GM21423 (cell line): ENCODE measurements at regions not wholly inside any gene's neighbourhood (a gene's known extent, or its start where the extent isn't known, plus 50 kb on each side); places are given as distances from the start of the nearest gene placed in this dataset.

ENCODE experiments used
- ATAC-seq: cut with Tn5 transposase; IDR thresholded peaks from one replicate; pipeline ENCODE4 v1.9.1; 2021; ENCODE audit warnings: mild to moderate bottlenecking, moderate library complexity; ENCODE audit not compliant: unreplicated experiment

DNA sequence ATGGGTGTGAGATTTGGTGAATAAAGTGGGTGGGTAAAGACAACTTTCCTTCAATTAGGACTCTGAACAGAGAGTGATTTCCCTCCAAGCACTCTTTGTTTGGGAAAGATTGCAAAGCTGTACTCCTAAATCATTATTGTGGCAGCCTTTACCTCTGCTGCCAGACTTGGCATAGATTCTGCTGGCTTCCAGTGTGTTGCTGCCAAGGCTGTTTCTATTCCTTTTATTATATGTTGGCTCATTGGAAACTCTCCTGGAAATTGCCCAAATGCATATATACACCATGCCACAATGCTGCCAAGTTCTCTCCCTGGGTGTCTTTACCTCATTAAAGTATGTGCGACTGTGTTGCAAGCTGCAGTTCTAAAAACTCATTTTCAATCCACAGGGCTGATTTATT lies 668.0 kb downstream of the MRPL39 start:
- ATAC-seq, result no peak

DNA sequence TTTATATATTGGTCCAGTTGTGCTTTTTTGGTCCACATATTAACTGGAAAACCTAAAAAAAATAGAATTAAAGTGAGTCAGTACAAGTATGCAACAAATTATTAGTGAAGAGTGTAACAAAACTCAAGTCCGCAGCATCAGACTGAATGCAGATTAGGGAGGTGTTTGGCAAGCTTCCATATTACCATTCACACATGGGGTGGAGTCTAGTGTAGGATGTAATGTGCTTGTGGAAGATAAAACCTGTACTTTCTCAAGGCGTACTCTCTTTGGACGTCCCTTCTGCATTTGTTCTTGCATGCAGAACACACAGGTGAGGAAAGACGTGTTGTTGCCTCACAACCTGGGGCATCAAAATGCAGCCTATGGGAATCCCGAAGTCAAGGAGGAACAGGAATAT lies 668.7 kb downstream of the MRPL39 start:
- no peak for ATAC-seq

DNA sequence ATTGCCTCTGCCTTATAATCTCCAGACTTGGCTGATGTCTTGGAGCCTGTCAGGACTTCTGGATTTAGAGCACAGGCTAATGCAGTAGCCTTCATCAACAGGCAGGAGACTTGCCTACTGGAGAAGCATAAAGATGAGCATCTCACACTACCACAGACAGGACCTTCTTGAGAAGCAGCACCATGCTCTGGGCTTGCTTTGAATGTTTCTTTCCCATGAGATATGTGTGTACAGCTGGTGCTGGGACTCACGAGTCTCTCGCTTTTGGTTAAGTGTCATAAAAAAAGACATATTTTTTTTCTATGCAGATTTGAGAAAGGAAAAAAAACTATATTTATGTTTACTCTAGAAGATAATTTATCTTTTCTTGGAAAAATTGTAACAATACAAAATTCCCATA lies 671.3 kb downstream of the MRPL39 start:
- ATAC-seq, result no peak

GRCh38 chr21:24910591-24910990 lies 696.7 kb downstream of the MRPL39 start:
- ATAC-seq, result no peak

GRCh38 chr21:24903994-24904635 lies 703.2 kb downstream of the MRPL39 start:
- peak; percentile 66 for ATAC-seq

- peak; percentile 41 for ATAC-seq
Measured at GRCh38 chr21:24899138-24899537, 708.1 kb downstream of the MRPL39 start.

DNA sequence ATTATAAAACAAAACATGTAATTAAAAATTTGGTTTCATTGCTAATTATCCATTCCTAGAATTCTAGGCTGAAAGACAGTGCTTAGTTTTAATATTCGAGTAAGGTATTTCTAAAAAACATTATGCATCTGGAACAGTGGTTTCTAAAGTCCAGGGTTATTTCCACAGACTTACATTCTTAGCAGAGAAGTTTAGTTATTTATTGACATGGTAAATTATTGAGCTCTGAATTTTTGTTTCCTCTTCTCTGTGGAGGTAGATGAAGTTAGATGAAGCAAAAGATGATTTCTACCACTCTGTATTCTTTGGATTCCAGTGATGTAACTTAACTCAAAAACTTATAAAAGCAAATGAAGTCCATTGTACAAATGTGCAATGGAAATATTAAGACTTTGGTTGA lies 709.4 kb downstream of the MRPL39 start:
- ATAC-seq, result peak; percentile 55

DNA sequence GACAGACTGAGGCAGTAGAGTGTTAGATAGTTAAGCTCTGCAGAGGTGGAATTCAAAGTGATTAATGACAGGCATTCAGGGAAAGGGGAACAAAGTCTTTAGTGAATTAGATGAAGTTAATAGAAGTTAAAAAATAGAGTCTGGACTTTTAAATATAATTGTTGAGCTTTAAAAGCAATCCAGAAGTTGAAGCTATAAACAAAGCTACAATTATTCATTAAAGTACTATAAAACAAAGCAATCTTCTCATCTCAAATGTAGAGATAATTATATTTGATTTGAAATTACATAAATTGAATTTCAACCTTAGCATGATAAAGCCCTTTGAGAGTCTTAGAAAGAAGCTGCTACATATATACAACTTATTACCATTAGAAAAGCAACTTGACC lies 710.6 kb downstream of the MRPL39 start:
- no peak for ATAC-seq

GRCh38 chr21:24895885-24896734 lies 711.2 kb downstream of the MRPL39 start:
- ATAC-seq, result peak; percentile 65

GRCh38 chr21:24894324-24894723 lies 713.0 kb downstream of the MRPL39 start:
- ATAC-seq, result no peak

- no peak for ATAC-seq
Measured at GRCh38 chr21:24890021-24890420, 717.3 kb downstream of the MRPL39 start.

DNA sequence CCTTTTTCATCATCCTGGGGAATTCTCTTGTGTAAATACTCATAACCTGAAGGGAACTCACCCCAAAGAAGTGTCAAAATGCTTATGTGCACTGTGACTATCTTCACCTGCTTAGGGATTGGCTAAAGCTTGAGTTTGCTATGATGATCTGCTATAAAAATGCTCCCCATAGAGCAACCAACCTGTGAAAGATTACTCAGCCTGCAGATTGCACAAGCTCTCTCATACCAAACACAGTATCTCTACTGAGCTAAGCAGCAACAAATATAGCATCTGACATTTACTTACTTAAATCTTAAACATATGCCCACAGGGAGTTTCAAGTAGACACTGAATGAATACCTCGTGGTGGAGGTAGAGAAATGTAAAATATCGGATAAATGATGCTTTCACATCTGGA lies 725.8 kb downstream of the MRPL39 start:
- ATAC-seq, result no peak

DNA sequence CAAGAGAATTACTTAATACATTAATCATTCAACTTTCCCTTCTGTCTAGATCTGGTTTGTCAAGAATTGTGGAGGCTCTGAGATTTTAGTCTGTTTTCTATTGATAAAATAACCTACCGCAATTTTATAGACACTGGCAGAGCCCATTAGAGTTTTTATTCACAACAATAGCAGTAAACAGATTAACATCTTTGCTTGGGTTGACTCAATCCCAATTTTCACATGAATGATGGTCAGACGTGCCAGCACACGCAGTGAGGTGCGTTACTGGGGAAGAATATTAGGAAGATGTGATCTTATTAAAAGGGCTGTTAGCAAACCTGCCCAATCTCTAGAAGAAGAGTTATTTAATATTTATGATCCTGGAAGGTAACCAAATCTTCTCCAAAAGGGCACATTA lies 736.6 kb downstream of the MRPL39 start:
- no peak for ATAC-seq

- no peak for ATAC-seq
Measured at GRCh38 chr21:24869862-24870261, 737.4 kb downstream of the MRPL39 start.

GRCh38 chr21:24868117-24868516 lies 739.2 kb downstream of the MRPL39 start:
- no peak for ATAC-seq

- ATAC-seq, result no peak
Measured at GRCh38 chr21:24861471-24861870, 745.8 kb downstream of the MRPL39 start.

DNA sequence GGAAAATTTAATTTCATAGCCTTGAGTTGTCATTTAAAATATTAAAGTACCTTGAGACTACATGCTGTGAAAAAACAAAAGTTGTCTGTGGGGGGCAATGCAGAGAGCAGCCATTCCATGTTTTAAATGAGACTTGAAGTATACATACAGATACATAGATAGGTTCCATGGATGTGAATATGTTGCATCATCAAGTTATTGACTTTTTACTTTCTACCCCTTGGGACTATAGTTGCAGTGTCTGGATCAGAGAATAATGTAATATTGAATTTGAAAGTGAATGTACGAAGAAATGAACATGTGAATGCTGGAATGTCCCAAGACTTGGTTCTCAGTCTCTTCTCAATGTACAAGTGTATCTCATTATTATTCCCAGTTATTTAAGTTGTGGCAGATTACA lies 751.0 kb downstream of the MRPL39 start:
- ATAC-seq, result no peak

DNA sequence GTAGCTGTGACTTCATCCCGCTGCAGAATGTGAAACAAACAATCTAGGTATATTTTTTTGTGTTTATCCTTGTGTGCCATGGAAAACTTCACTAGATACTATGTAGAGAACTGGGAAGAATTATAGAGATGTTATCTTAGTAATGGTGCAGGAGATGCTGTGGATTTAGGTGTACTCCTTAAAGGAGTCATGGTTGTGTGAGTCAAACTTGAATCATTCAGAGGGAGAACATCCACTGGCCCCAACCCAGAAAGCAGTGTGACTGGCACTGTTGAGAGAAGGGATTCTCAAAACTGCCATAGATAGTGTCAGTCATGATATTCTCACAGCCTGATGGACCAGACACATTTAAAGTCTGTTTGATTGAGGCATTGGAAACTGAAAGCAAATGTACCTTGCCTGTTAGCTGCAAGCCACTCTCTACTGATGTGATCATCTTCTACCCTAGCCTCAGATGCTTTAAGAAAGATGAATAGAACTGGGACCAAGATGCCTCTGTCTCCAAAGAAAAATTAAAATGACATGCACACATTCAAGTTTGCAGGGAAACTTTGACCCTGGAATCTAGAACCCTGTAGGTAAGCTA lies 754.6 kb downstream of the MRPL39 start:
- ATAC-seq, result no peak

- ATAC-seq, result no peak
Measured at GRCh38 chr21:24850121-24850520, 757.2 kb downstream of the MRPL39 start.

DNA sequence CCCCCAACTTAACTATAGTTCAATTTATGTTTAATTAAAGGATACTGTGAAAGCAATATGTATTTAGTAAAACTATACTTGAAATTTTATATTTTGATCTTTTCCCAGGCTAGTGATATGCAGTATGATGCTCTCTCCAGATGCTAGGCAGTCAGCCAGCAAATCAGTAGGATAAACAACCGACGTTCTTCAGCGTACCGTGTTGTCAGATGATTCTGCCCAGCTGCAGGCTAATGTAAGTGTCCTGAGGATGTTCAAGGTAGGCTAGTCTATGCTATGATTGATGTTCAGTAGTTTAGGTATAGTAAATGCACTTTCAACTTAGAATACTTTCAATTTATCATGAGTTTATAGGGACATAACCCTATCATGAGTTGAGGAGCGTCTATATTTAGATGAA lies 762.6 kb downstream of the MRPL39 start:
- no peak for ATAC-seq

DNA sequence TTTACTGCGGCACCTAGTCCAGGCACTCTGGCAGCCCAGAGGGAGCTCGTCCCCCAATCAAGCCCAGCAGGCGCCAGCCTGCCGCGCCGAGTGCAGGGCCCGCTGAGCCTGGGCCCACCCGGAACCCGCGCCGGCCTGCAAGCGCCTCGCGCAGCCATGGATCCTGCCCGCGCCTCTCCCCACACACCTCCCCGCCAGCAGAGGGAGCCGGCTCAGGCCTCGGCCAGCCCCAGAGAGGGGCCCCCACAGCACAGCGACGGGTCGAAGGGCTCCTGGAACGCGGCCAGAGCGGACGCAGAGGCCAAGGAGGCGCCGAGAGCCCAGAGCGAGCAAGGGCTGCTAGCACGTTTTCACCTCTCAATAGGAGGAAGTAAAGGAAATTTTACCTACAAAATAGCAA lies 767.0 kb downstream of the MRPL39 start:
- no peak for ATAC-seq

DNA sequence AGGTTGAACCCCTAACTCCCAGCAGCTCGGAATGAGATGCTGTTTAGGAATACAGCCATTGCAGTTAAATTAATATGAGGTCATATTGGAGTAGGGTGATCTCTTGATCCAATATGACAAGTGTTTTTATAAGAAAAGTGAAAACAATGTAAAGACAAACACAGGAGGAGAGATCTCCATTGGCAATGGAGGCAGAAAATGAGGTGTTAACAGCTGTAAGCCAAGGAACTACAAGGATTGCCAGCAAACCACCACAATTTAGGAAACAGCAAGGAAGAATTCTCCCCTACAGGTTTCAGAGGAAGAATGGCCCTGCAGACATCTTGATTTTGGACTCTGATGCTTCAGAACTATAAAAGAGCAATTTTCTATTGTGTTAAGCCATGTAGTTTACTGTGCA lies 774.3 kb downstream of the MRPL39 start:
- ATAC-seq, result no peak
